Prostate gland (tissue), 2 donors: ENCODE measurements at regions not wholly inside any gene's neighbourhood (a gene's known extent, or its start where the extent isn't known, plus 50 kb on each side); places are given as distances from the start of the nearest gene placed in this dataset.

Experiments used
- POLR2AphosphoS5 ChIP-seq: sonication (generic); formaldehyde crosslinking; IDR thresholded peaks from one replicate; pipeline ENCODE4 v1.6.1; 2017; ENCODE audit warnings: antibody characterized with exemption
- TF ChIP-seq, protein P1 (sequence below), 4 experiments: fragments of 200-600 bp in 2 of 4; fragments of 450-650 bp in 2 of 4; sonication (generic) in 2 of 4; IDR thresholded peaks; 1 replicate in 3 of 4; 2 replicates in 1 of 4; pipeline ENCODE4 v1.5.1; 2016 to 2019; ENCODE audit warnings: antibody characterized with exemption in 4 of 4, mild to moderate bottlenecking in 2 of 4, moderate library complexity in 2 of 4

DNA sequence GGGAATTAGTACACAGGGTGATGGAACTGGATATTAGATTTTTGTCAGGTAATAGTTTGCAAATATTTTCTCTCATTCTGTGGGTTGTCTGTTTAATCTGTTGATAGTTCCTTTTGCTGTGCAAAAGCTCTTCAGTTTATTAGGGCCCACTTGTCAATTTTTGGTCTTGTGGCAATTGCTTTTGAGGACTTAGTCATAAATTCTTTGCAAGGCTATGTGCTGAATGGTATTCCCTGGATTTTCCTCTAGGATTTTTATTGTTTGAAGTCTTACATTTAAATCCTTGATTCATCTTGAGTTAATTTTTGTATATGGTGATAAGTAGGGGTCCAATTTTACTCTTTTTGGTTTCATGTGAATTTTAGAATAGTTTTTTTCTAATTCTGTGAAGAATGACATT, 111.3 kb downstream of the ARRDC4 start:
- TF ChIP-seq, protein P1, sequence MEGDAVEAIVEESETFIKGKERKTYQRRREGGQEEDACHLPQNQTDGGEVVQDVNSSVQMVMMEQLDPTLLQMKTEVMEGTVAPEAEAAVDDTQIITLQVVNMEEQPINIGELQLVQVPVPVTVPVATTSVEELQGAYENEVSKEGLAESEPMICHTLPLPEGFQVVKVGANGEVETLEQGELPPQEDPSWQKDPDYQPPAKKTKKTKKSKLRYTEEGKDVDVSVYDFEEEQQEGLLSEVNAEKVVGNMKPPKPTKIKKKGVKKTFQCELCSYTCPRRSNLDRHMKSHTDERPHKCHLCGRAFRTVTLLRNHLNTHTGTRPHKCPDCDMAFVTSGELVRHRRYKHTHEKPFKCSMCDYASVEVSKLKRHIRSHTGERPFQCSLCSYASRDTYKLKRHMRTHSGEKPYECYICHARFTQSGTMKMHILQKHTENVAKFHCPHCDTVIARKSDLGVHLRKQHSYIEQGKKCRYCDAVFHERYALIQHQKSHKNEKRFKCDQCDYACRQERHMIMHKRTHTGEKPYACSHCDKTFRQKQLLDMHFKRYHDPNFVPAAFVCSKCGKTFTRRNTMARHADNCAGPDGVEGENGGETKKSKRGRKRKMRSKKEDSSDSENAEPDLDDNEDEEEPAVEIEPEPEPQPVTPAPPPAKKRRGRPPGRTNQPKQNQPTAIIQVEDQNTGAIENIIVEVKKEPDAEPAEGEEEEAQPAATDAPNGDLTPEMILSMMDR (IDR thresholded peaks at IDR 0.05) = no peak
- TF ChIP-seq POLR2AphosphoS5 = no peak
